ENCODE measurements at regions not wholly inside any gene's neighbourhood (a gene's known extent, or its start where the extent isn't known, plus 50 kb on each side); places are given as distances from the start of the nearest gene placed in this dataset.

- intact Hi-C loops (cut with micrococcal nuclease): loop anchor here (10.0 kb wide), 1 partner anchor 500 kb away; no protein-coding TSS in a partner anchor
- BruUV-seq (replicated peaks): no TSS peak
- POLR2A ChIA-PET: no interaction called here
Observed at GRCh38 chr15:47644722-47645121, 72.6 kb upstream of the SEMA6D start.

GRCh38 chr15:47650564-47650963 is 66.7 kb upstream of the SEMA6D start:
- H3K9me2 ChIP-seq (ENCODE audit: insufficient read depth): no peaks in the 10 kb centered on the region
- H3K4me3 ChIP-seq (replicated peaks in 1 of 2; ENCODE audit: low read depth in 1 of 2, low read length in 2 of 2): no peak overlapping the region
- H2AFZ ChIP-seq (ENCODE audit: low read depth, low read length, poor library complexity, severe bottlenecking): no peak overlapping the region
- ATAC-seq: no peak
- ChIA-PET POLR2A (no interaction called here), RAD21 (ENCODE audit: low non-redundant PET in 1 of 2, low total read pairs in 2 of 2, uncharacterized antibody in 2 of 2, unreplicated experiment in 2 of 2) (no interaction called here), CTCF (no interaction called here)
- TF ChIP-seq CTCF (IDR thresholded peaks at IDR 0.05 in 2 of 3, conservative IDR thresholded peaks at IDR 0.05 in 1 of 3; ENCODE audit: borderline replicate concordance in 1 of 3, insufficient read depth in 1 of 3, low read depth in 2 of 3, low read length in 2 of 3) (no peak), EGR1 (IDR thresholded peaks at IDR 0.05; ENCODE audit: low read depth) (no peak), RAD21 (IDR thresholded peaks at IDR 0.05; ENCODE audit: low read depth) (no peak), EZH2 (IDR thresholded peaks at IDR 0.05) (no peak), FOSL1 (IDR thresholded peaks at IDR 0.05; ENCODE audit: low read depth) (no peak), YY1 (IDR thresholded peaks at IDR 0.05; ENCODE audit: extremely low read depth, insufficient replicate concordance, low read depth, low read length) (no peak), POLR2AphosphoS5 (IDR thresholded peaks at IDR 0.05; ENCODE audit: low read depth, low read length) (no peak), EZH2phosphoT487 (IDR thresholded peaks at IDR 0.05; ENCODE audit: borderline replicate concordance) (no peak)
- TF ChIP-seq, protein P1, sequence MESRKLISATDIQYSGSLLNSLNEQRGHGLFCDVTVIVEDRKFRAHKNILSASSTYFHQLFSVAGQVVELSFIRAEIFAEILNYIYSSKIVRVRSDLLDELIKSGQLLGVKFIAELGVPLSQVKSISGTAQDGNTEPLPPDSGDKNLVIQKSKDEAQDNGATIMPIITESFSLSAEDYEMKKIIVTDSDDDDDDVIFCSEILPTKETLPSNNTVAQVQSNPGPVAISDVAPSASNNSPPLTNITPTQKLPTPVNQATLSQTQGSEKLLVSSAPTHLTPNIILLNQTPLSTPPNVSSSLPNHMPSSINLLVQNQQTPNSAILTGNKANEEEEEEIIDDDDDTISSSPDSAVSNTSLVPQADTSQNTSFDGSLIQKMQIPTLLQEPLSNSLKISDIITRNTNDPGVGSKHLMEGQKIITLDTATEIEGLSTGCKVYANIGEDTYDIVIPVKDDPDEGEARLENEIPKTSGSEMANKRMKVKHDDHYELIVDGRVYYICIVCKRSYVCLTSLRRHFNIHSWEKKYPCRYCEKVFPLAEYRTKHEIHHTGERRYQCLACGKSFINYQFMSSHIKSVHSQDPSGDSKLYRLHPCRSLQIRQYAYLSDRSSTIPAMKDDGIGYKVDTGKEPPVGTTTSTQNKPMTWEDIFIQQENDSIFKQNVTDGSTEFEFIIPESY (IDR thresholded peaks at IDR 0.05; ENCODE audit: extremely low read depth, insufficient replicate concordance, low read length): no peak
- H4K20me1 ChIP-seq (ENCODE audit: insufficient read depth): no peaks in the 10 kb centered on the region
- no peaks in the 10 kb centered on the region for H3K79me2 ChIP-seq (ENCODE audit: insufficient read depth, low read length)
- no peak overlapping the region for H3K4me2 ChIP-seq (ENCODE audit: low read length)
- H3K9ac ChIP-seq (ENCODE audit: low read length): no peak overlapping the region
- H3K27ac ChIP-seq (ENCODE audit: low read depth, low read length): no peak overlapping the region
- no peaks in the 10 kb centered on the region for H3K36me3 ChIP-seq (ENCODE audit: control insufficient read depth in 1 of 2, insufficient read depth in 2 of 2, low read length in 2 of 2)
- H3K9me3 ChIP-seq (ENCODE audit: control insufficient read depth in 1 of 2, insufficient read depth in 1 of 2, low read depth in 1 of 2, low read length in 2 of 2): peaks cover 7 to 45% of the 10 kb centered on the region in 2 experiments; a peak in 2 of 4 replicates
- intact Hi-C loops (cut with micrococcal nuclease): no loop called here
- H3K4me1 ChIP-seq (ENCODE audit: control insufficient read depth in 1 of 2, insufficient read depth in 2 of 2, low read length in 2 of 2): no peaks in the 10 kb centered on the region
- no peak for DNase-seq (ENCODE audit: low read depth, low spot score)
- no peaks in the 10 kb centered on the region for H3K27me3 ChIP-seq (ENCODE audit: insufficient read depth, low read length)
- BruUV-seq (replicated peaks): no TSS peak

More at GRCh38 chr15:47644722-47645121, 72.6 kb upstream of the SEMA6D start:
- Histone ChIP-seq H2AFZ (ENCODE audit: low read depth, low read length, poor library complexity, severe bottlenecking) (no peak overlapping the region), H4K20me1 (ENCODE audit: insufficient read depth) (no peaks in the 10 kb centered on the region), H3K9me3 (ENCODE audit: control insufficient read depth in 1 of 2, insufficient read depth in 1 of 2, low read depth in 1 of 2, low read length in 2 of 2) (peaks cover 4 to 37% of the 10 kb centered on the region in 2 experiments; a peak in 2 of 4 replicates), H3K36me3 (ENCODE audit: control insufficient read depth in 1 of 2, insufficient read depth in 2 of 2, low read length in 2 of 2) (no peaks in the 10 kb centered on the region), H3K27me3 (ENCODE audit: insufficient read depth, low read length) (no peaks in the 10 kb centered on the region), H3K4me2 (ENCODE audit: low read length) (no peak overlapping the region), H3K9me2 (ENCODE audit: insufficient read depth) (no peaks in the 10 kb centered on the region), H3K27ac (ENCODE audit: low read depth, low read length) (no peak overlapping the region), H3K9ac (ENCODE audit: low read length) (no peak overlapping the region), H3K79me2 (ENCODE audit: insufficient read depth, low read length) (no peaks in the 10 kb centered on the region), H3K4me1 (ENCODE audit: control insufficient read depth in 1 of 2, insufficient read depth in 2 of 2, low read length in 2 of 2) (no peaks in the 10 kb centered on the region), H3K4me3 (replicated peaks in 1 of 2; ENCODE audit: low read depth in 1 of 2, low read length in 2 of 2) (no peak overlapping the region)
- DNase-seq (ENCODE audit: low read depth, low spot score): no peak
- no peak for TF ChIP-seq POLR2AphosphoS5 (IDR thresholded peaks at IDR 0.05; ENCODE audit: low read depth, low read length)
- no peak for TF ChIP-seq TCF7L2 (IDR thresholded peaks at IDR 0.05; ENCODE audit: borderline replicate concordance, extremely low read depth, insufficient read depth, insufficient read length)
- TF ChIP-seq, protein P2, sequence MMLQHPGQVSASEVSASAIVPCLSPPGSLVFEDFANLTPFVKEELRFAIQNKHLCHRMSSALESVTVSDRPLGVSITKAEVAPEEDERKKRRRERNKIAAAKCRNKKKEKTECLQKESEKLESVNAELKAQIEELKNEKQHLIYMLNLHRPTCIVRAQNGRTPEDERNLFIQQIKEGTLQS (IDR thresholded peaks at IDR 0.05): no peak
- TF ChIP-seq SRF (IDR thresholded peaks at IDR 0.05; ENCODE audit: low read depth): no peak
- no peak for TF ChIP-seq CBX3 (IDR thresholded peaks at IDR 0.05; ENCODE audit: low read depth)
- no peak for TF ChIP-seq YY1 (IDR thresholded peaks at IDR 0.05; ENCODE audit: extremely low read depth, insufficient replicate concordance, low read depth, low read length)
- TF ChIP-seq EGR1 (IDR thresholded peaks at IDR 0.05; ENCODE audit: low read depth): no peak
- TF ChIP-seq MAX (IDR thresholded peaks at IDR 0.05): no peak
- TF ChIP-seq EZH2 (IDR thresholded peaks at IDR 0.05): no peak
- no peak for TF ChIP-seq ZFX (IDR thresholded peaks at IDR 0.05)
- no peak for ATAC-seq
- CTCF ChIA-PET: no interaction called here
- RAD21 ChIA-PET (ENCODE audit: low non-redundant PET in 1 of 2, low total read pairs in 2 of 2, uncharacterized antibody in 2 of 2, unreplicated experiment in 2 of 2): no interaction called here

Measured in HCT116 (cell line).